Stimulated activated CD4-positive, alpha-beta T cell treated with anti-CD3 and anti-CD28 coated beads, Interleukin-15, amount 100 ng/mL, for 1 hour (primary cell): ENCODE measurements at regions not wholly inside any gene's neighbourhood (a gene's known extent, or its start where the extent isn't known, plus 50 kb on each side); places are given as distances from the start of the nearest gene placed in this dataset.

Experiments used
- DNase-seq, 2 donors: peaks; one replicate each; pipeline ENCODE4 v3.0.0-alpha.2; 2020; ENCODE audit warnings: low read depth in 1 of 2, low spot score in 1 of 2

- no peak for DNase-seq
These were observed 495.5 kb upstream of the SGCD start for GRCh38 chr5:155831491-155831890.

GRCh38 chr5:155833287-155833686, 493.7 kb upstream of the SGCD start:
- no peak for DNase-seq

DNA sequence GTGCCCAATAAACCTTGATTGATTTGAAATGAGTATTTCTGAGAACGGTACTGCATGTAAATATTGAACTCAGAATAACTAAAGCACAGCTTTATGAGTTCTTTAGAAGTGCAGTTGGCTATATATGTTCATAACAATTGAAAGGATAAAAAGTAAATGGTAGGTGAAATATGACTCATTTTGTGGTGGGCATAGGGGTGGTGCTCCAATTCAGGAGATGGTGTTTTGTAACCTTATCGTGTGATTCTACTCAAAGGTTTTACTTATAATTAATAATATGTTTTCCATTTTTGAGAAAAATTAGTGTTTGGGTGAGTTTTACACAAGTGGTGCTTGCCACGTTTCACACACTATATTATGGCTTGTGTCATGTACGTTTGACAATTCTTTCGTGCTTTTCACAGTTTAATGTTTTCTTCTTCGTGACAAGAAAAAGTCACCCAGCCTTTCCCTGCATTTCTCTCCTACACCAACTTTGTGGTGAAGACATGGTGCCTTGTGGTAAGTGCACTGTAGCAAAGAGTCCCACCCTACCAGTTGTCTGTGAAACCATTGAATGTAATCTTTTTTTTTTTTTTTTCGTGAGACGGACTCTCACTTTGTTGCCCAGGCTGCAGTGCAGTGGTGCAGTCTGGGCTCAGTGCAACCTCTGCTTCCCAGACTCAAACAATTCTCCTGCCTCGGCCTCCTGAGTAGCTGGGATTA, 492.5 kb upstream of the SGCD start:
- no peak for DNase-seq

- DNase-seq: no peak
These were observed 490.7 kb upstream of the SGCD start for GRCh38 chr5:155836089-155836803.

DNA sequence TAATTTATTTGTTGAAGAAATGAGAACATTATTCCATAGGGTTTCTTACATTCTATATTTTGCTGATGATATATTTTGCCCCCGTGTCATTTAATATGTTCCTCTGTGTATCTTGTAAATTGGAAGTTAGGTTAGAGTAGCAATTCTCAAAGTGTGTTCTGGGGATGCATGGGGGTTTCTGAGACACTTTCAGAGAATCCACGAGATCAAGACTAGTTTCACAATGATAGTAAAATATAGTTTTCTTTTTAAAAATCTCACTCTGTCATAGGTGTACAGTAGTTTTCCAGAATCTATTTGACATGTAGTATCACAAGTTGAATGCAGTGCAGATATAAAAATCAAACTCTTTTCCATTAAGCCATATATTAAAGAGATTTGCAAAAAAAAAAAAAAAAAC, 488.6 kb upstream of the SGCD start:
- DNase-seq: no peak

DNA sequence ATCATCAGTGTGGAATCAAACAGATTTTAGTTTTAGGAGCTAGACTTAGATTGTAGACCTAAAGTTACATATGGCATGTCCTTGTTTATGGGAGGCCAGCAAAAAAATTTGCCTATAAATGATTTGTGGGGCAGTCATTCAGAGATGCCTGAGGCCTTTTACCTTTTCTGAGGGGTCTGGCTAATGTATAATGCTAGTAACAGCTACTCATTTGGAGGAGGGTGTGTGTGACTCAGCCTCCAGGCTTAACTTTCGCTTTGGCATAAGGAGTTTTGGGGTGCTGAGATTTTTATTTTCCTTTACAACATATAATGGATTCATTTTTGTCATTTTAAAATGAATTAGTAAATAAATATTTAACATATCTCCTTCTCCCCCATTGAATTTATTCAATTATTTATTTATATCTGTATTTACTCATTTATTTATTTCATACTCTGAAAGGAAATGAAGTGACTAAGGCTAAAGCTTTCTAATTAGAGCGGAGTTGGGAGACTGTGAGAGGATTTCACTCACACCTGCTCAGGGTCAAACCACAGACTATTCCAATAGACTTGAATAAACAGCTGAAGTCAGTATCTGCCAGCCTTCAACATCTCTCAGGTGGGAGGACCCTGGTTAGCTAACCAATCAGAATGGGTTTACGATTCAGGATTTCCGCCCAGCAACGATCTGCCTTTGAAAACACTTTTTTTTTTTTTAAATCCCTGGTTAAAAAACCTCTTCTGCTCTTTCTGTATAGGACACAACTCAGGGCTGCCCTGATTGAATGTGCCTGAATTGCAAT, 487.5 kb upstream of the SGCD start:
- DNase-seq: no peak

GRCh38 chr5:155844542-155844941, 482.4 kb upstream of the SGCD start:
- no peak for DNase-seq

- no peak for DNase-seq
These were observed 476.6 kb upstream of the SGCD start for GRCh38 chr5:155850370-155850769.

GRCh38 chr5:155866971-155867370, 460.0 kb upstream of the SGCD start:
- no peak for DNase-seq

DNA sequence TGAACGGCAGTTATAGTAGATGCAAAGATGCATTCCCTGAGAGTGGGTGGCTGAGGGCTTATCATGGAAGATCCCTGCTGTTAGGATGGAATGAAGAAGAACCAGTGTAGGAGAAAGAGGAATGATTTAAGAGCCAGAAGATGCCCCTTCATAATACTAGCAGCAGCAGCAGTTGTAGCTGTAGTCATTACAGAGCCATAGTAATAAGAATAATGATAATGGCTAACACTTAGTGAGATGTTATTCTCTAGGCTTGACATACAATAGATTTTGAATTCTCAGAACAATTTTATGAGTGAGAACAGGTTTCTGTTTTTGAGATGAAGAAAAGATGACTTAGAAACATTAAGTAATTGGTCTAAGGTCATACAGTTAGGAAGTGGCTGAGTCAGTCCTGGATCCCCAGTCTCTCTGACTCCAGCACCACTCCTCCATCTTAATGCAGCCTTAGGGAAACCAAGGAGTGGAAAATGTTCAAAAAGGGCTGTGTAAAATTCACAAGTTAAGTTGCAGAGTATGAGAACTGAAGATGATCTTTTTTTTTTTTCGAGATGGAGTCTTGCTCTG, 459.4 kb upstream of the SGCD start:
- no peak for DNase-seq

DNA sequence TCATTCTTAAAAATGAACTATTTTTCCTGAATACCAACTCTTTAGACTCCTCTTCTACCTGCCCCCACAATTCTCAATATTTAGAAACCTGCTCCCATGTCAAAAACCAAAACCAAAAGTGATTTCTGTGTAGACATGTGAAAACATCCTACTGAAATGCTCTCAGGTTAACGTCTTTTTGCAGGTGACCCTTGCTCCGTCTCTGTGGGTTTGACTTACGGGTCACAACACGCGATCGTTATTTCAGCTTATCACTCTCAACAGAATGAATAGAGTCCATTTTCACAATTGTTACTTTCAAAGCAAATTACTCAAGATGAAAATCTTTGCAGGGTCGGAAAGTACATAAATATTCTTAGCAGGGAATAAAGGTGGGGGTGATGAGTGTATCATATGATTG, 456.3 kb upstream of the SGCD start:
- DNase-seq: no peak

- DNase-seq: no peak
These were observed 455.3 kb upstream of the SGCD start for GRCh38 chr5:155871623-155872022.

DNA sequence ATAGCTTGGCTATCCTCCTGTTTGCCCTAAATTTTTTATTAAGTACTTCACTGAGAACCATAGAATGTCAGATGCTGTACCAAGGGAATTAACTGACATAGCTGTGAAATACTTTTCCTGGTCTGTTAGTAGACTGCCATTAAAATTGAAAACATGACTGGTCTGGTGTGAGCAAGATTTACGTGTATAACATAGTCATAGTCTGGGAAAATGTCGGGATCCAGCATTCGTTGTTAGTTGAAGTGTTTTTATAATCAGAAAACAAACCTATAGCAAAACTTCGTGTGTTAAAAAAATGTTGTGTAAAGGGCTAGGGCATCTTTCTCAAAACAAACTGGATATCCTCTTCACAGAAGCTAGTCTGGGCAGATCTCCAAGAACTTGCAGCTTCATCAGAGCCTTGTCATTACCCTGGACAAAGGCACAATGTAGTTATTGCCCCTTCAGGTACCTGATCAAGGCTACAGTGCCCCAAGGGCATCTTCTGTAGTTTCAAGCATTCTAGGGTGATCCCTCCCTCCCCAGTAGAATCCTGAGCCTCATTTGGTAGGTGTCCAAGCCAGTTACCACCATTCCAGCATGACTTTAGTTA, 454.2 kb upstream of the SGCD start:
- DNase-seq: no peak

- no peak for DNase-seq
These were observed 447.9 kb upstream of the SGCD start for GRCh38 chr5:155878991-155879575.

DNA sequence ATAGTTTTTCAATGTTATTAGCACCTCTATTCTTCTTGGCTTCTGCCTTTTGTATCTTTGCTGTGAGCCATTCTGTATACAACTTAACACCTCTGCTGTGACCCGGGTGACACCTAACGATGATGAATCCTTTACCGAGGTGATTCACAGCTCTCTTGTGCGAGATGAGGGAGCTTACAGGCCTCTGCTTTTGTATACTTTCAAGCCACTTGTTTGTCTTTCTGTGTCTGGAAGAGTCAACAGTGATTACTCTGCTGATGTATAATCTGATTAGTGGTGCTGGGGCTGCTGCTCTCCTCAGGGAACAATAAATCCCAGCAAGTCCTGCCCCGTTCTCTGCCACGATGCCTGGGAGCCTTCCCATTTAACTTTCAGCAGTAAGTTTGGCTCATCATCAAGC, 442.9 kb upstream of the SGCD start:
- no peak for DNase-seq

DNA sequence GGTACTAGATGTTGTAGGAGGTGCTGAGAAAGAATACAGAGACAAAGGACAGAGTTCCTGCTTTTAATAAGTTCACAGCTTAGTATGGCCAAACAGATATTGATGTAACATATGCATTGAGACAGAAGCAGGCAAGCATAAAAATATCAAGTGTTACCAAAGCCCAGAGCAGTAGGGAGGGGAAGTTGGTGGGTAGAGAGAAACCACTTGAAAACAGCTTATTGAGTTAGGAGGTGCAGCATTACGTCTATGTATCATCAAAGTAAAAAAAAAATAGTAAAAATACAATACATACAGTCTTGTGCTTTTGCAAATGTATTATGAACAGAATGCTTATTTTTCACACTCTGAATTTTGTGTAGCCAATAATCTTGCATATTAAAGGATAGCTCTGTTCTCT, 441.8 kb upstream of the SGCD start:
- DNase-seq: no peak

DNA sequence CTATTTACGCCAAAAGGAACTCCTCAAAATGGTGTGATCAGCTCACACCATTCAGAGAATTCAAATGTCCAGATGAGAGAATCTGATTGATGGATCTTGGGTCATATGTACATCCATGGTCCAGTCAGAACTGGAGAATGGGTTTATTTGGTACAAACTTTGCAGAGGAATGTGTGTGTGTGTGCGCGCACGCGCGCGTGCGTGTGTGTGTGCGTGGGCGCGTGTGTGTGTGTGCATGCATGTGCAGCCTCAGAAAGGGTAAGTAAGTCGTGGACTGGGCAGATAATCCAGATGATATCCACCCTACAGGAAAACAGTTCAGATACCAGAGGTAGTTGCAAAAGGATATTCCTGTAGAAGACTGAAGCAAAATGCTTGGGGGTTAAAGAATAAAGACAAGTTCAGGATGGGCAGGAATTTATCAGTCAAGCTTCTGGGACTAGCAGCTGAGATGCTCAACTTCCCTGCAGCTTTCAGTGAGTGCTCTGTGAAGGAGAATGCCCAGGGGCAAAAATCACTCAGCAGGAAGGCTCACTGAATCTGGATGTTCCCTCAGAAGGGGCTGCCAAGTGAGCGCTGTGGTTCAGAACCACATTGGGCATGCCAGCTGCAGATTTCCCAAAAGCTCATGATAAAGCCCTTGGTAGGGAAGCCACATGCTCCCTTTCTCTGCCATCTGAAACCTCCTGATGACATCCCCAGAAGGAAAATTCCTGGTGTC, 440.5 kb upstream of the SGCD start:
- DNase-seq: no peak

DNA sequence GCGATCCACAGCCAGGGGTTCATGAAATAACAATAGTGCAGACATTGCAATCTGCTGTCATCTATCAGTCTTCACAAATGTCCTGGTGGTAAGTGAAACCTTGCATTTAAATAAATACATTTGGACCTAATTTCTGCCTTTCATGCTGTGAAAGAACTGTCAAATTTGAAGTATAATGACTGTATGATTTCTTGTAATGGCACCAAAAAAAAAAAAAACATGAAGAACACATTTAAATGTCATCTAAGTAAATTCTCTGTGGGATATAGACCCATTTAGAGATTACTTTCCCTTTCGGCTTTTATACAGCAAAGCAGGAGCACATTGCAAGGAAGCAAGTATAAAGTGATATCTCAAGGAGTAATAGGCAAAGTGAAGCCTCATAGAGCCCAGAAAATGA, 431.5 kb upstream of the SGCD start:
- no peak for DNase-seq

- DNase-seq: no peak
These were observed 429.2 kb upstream of the SGCD start for GRCh38 chr5:155897761-155898160.

GRCh38 chr5:155898284-155898683, 428.7 kb upstream of the SGCD start:
- DNase-seq: no peak
